Upper lobe of right lung (tissue), 1 donor: ENCODE measurements at regions not wholly inside any gene's neighbourhood (a gene's known extent, or its start where the extent isn't known, plus 50 kb on each side); places are given as distances from the start of the nearest gene placed in this dataset.
A peak's percentile ranks its signal among the peaks of the same experiment; 100 is the strongest.

Source experiments
- ATAC-seq: fragments of 200-7000 bp; cut with Tn5 transposase; one replicate; pipeline ENCODE4 v1.9.1; 2020; ENCODE audit warnings: mild to moderate bottlenecking, moderate library complexity
- DNase-seq: peaks from one replicate; pipeline ENCODE4 v3.0.0-alpha.2; 2020
- H3K27ac ChIP-seq: fragments of 200-600 bp; one replicate; pipeline ENCODE4 v1.8.0; 2022
- H3K27me3 ChIP-seq: fragments of 200-600 bp; one replicate; pipeline ENCODE4 v1.8.0; 2022; ENCODE audit warnings: mild to moderate bottlenecking
- H3K36me3 ChIP-seq: fragments of 200-600 bp; one replicate; pipeline ENCODE4 v1.8.0; 2022
- H3K4me1 ChIP-seq: fragments of 200-600 bp; one replicate; pipeline ENCODE4 v1.8.0; 2022
- H3K4me3 ChIP-seq: fragments of 200-600 bp; one replicate; pipeline ENCODE4 v1.8.0; 2022; ENCODE audit warnings: mild to moderate bottlenecking
- H3K9me3 ChIP-seq: fragments of 200-600 bp; one replicate; pipeline ENCODE4 v1.8.0; 2022
- intact Hi-C: fragments of 100-400 bp; cut with DNase I; formaldehyde crosslinking; loops from one replicate; pipeline ENCODE4 v1.11.0; 2022
- TF ChIP-seq, protein P1 (sequence below): fragments of 200-600 bp; IDR thresholded peaks from one replicate; pipeline ENCODE4 v1.8.0; 2022; ENCODE audit warnings: antibody characterized with exemption
- donor health status: DM: no; HTN: yes; CAD: no; lungs with severe emphysema.

GRCh38 chr4:38230821-38231563, 270.8 kb downstream of the PTTG2 start:
- TF ChIP-seq, protein P1, sequence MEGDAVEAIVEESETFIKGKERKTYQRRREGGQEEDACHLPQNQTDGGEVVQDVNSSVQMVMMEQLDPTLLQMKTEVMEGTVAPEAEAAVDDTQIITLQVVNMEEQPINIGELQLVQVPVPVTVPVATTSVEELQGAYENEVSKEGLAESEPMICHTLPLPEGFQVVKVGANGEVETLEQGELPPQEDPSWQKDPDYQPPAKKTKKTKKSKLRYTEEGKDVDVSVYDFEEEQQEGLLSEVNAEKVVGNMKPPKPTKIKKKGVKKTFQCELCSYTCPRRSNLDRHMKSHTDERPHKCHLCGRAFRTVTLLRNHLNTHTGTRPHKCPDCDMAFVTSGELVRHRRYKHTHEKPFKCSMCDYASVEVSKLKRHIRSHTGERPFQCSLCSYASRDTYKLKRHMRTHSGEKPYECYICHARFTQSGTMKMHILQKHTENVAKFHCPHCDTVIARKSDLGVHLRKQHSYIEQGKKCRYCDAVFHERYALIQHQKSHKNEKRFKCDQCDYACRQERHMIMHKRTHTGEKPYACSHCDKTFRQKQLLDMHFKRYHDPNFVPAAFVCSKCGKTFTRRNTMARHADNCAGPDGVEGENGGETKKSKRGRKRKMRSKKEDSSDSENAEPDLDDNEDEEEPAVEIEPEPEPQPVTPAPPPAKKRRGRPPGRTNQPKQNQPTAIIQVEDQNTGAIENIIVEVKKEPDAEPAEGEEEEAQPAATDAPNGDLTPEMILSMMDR: no peak
- intact Hi-C loops: no loop called here
- Histone ChIP-seq H3K4me3 (no peak overlapping the region), H3K27ac (no peak overlapping the region), H3K4me1 (no peaks in the 10 kb centered on the region), H3K9me3 (no peaks in the 10 kb centered on the region), H3K27me3 (no peaks in the 10 kb centered on the region), H3K36me3 (no peaks in the 10 kb centered on the region)
- DNase-seq: no peak
- no peak for ATAC-seq

DNA sequence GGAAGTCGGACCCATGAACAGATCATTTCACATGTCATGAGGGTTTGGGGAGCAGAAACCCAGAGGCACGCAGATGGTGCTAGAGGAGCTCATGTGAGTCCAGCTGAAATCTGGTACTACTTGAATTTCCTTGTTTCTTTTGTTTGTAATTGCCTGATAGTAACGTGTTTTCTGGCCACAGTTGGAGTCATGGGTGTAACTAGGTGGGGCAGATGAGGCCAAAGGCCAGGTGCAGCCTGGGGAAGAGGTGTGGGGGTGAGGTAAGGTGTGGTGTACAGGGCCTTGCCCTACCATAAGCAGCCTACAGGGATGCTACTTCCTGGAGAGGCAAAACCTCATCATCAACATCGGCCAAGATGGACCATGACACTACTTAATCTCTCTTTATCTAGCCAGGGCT, 271.4 kb downstream of the PTTG2 start:
- no peak for ATAC-seq

DNA sequence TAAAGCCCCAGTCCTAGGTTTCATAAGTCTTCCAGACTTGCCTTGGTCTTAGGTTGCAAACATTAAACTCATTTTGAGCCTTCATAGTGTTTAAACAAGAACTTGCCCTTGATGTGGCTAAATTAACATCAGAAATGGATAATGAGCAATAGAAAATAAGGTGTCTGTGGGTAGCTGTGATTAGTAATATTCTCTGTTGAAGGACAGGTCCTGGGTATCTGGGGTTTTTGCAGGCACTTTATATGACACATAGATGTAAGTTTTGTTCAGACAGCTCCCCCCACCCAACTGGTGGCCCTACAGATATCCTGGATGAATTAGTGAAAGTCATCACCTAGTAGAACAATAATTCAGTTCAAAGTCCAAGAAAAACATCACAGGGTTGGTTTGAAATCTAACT, 272.5 kb downstream of the PTTG2 start:
- TF ChIP-seq, protein P1: no peak
- intact Hi-C loops: no loop called here

More for the DNA sequence above, 271.4 kb downstream of the PTTG2 start:
- no peak overlapping the region for H3K4me3 ChIP-seq
- H3K9me3 ChIP-seq: no peaks in the 10 kb centered on the region
- TF ChIP-seq, protein P1: no peak
- H3K27me3 ChIP-seq: no peaks in the 10 kb centered on the region
- intact Hi-C loops: no loop called here
- H3K4me1 ChIP-seq: no peaks in the 10 kb centered on the region
- H3K36me3 ChIP-seq: no peaks in the 10 kb centered on the region
- DNase-seq: no peak
- H3K27ac ChIP-seq: no peak overlapping the region

GRCh38 chr4:38233727-38234480, 273.7 kb downstream of the PTTG2 start:
- Histone ChIP-seq H3K4me1 (no peaks in the 10 kb centered on the region), H3K27ac (no peak overlapping the region), H3K36me3 (no peaks in the 10 kb centered on the region), H3K4me3 (no peak overlapping the region), H3K9me3 (no peaks in the 10 kb centered on the region), H3K27me3 (no peaks in the 10 kb centered on the region)
- peak; percentile 69 for DNase-seq
- ATAC-seq: peak; percentile 51
- intact Hi-C loops: no loop called here
- TF ChIP-seq, protein P1: no peak

More for the DNA sequence above, 272.5 kb downstream of the PTTG2 start:
- ATAC-seq (no peak), DNase-seq (no peak)
- Histone ChIP-seq H3K36me3 (no peaks in the 10 kb centered on the region), H3K9me3 (no peaks in the 10 kb centered on the region), H3K4me3 (no peak overlapping the region), H3K27me3 (no peaks in the 10 kb centered on the region), H3K4me1 (no peaks in the 10 kb centered on the region), H3K27ac (no peak overlapping the region)

GRCh38 chr4:38235354-38235753, 275.2 kb downstream of the PTTG2 start:
- intact Hi-C loops: no loop called here
- Histone ChIP-seq H3K36me3 (no peaks in the 10 kb centered on the region), H3K27ac (no peak overlapping the region), H3K4me1 (no peaks in the 10 kb centered on the region), H3K9me3 (no peaks in the 10 kb centered on the region), H3K27me3 (no peaks in the 10 kb centered on the region), H3K4me3 (no peak overlapping the region)
- ATAC-seq (no peak), DNase-seq (no peak)
- TF ChIP-seq, protein P1: no peak
